GM19455 (cell line): ENCODE measurements at regions not wholly inside any gene's neighbourhood (a gene's known extent, or its start where the extent isn't known, plus 50 kb on each side); places are given as distances from the start of the nearest gene placed in this dataset.
"Not testable (repeated sequence)": the region's sequence is repeated elsewhere in the genome, so short reads cannot be mapped to it uniquely, and the experiment has no call there.

Source experiments
- ATAC-seq: cut with Tn5 transposase; IDR thresholded peaks from one replicate; pipeline ENCODE4 v1.9.1; 2021; ENCODE audit not compliant: unreplicated experiment

GRCh38 chr18:11468617-11469016 lies 140.8 kb upstream of the SLC35G4 start:
- ATAC-seq, result no peak

- ATAC-seq, result no peak
Measured at GRCh38 chr18:11468120-11468519, 141.3 kb upstream of the SLC35G4 start.

GRCh38 chr18:11467611-11468010 lies 141.8 kb upstream of the SLC35G4 start:
- ATAC-seq, result no peak

GRCh38 chr18:11464129-11464528 lies 145.3 kb upstream of the SLC35G4 start:
- no peak for ATAC-seq

GRCh38 chr18:11458447-11458846 lies 150.9 kb upstream of the SLC35G4 start:
- no peak for ATAC-seq

- not testable (repeated sequence) for ATAC-seq
Measured at GRCh38 chr18:11457853-11458252, 151.5 kb upstream of the SLC35G4 start.

GRCh38 chr18:11454040-11454439 lies 155.4 kb upstream of the SLC35G4 start:
- ATAC-seq, result no peak

GRCh38 chr18:11444169-11444568 lies 165.2 kb upstream of the SLC35G4 start:
- not testable (repeated sequence) for ATAC-seq

GRCh38 chr18:11437046-11437445 lies 172.3 kb upstream of the SLC35G4 start:
- ATAC-seq, result no peak

GRCh38 chr18:11432360-11432811 lies 177.0 kb upstream of the SLC35G4 start:
- ATAC-seq, result no peak

GRCh38 chr18:11429876-11430275 lies 179.5 kb upstream of the SLC35G4 start:
- no peak for ATAC-seq

GRCh38 chr18:11425211-11425610 lies 184.2 kb upstream of the SLC35G4 start:
- ATAC-seq, result no peak

- ATAC-seq, result no peak
Measured at GRCh38 chr18:11419338-11419737, 190.1 kb upstream of the SLC35G4 start.

GRCh38 chr18:11412811-11413210 lies 196.6 kb upstream of the SLC35G4 start:
- no peak for ATAC-seq

GRCh38 chr18:11411048-11411447 lies 198.3 kb upstream of the SLC35G4 start:
- ATAC-seq, result no peak

- no peak for ATAC-seq
Measured at GRCh38 chr18:11408555-11409065, 200.8 kb upstream of the SLC35G4 start.

- ATAC-seq, result no peak
Measured at GRCh38 chr18:11407940-11408339, 201.5 kb upstream of the SLC35G4 start.

GRCh38 chr18:11405804-11406203 lies 203.6 kb upstream of the SLC35G4 start:
- ATAC-seq, result no peak

GRCh38 chr18:11400703-11401102 lies 208.7 kb upstream of the SLC35G4 start:
- ATAC-seq, result no peak

- ATAC-seq, result no peak
Measured at GRCh38 chr18:11398625-11399024, 210.8 kb upstream of the SLC35G4 start.

- no peak for ATAC-seq
Measured at GRCh38 chr18:11392980-11393885, 216.2 kb upstream of the SLC35G4 start.

- ATAC-seq, result no peak
Measured at GRCh38 chr18:11392292-11392691, 217.1 kb upstream of the SLC35G4 start.
